Breast epithelium (tissue), 3 donors: ENCODE measurements at regions not wholly inside any gene's neighbourhood (a gene's known extent, or its start where the extent isn't known, plus 50 kb on each side); places are given as distances from the start of the nearest gene placed in this dataset.

ENCODE experiments used
- POLR2A ChIP-seq: fragments of 450-650 bp; IDR thresholded peaks from one replicate; pipeline ENCODE4 v1.6.1; 2016; ENCODE audit warnings: antibody characterized with exemption, mild to moderate bottlenecking, moderate library complexity
- POLR2AphosphoS5 ChIP-seq, 3 donors: sonication (generic); formaldehyde crosslinking; IDR thresholded peaks; one replicate each; pipeline ENCODE4 v1.6.1; 2017; ENCODE audit warnings: antibody characterized with exemption in 3 of 3
- TF ChIP-seq, protein P1 (sequence below), 3 donors: fragments of 450-650 bp; IDR thresholded peaks; one replicate each; pipeline ENCODE4 v1.5.1; 2016 to 2017; ENCODE audit warnings: antibody characterized with exemption in 3 of 3, mild to moderate bottlenecking in 3 of 3, moderate library complexity in 3 of 3

DNA sequence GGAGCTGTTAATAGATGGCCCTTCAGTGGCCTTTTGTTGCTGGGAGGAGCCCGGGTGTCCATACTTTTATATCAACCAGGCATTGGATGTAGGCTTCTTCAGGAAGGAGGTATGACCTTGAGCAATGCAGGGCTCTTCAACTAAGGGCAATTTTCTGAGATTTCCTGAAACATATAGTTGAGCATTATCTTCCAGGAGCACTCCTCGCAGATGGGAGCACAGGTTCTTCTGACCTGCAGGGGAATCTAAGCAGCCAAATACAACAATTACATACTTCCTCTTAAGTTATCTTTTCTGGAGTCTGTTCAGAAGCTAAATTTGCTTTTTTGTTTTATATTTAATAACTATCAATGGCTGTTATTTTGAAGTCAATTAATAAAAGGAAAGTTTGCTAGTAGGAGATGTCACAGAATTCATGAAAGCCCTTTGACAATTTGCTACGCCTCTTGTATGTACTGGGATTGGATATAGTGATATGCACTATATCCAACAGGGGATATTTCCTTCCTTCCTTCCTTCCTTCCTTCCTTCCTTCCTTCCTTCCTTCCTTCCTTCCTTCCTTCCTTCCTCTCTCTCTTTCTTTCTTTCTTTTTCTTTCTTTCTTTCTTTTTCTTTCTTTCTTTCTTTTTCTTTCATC is 422.6 kb upstream of the NEGR1 start:
- TF ChIP-seq POLR2A (no peak), POLR2AphosphoS5 (IDR thresholded peaks at IDR 0.05) (no peak)
- TF ChIP-seq, protein P1, sequence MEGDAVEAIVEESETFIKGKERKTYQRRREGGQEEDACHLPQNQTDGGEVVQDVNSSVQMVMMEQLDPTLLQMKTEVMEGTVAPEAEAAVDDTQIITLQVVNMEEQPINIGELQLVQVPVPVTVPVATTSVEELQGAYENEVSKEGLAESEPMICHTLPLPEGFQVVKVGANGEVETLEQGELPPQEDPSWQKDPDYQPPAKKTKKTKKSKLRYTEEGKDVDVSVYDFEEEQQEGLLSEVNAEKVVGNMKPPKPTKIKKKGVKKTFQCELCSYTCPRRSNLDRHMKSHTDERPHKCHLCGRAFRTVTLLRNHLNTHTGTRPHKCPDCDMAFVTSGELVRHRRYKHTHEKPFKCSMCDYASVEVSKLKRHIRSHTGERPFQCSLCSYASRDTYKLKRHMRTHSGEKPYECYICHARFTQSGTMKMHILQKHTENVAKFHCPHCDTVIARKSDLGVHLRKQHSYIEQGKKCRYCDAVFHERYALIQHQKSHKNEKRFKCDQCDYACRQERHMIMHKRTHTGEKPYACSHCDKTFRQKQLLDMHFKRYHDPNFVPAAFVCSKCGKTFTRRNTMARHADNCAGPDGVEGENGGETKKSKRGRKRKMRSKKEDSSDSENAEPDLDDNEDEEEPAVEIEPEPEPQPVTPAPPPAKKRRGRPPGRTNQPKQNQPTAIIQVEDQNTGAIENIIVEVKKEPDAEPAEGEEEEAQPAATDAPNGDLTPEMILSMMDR (IDR thresholded peaks at IDR 0.05) = no peak
